Suprapubic skin (tissue), 4 donors: ENCODE measurements at regions not wholly inside any gene's neighbourhood (a gene's known extent, or its start where the extent isn't known, plus 50 kb on each side); places are given as distances from the start of the nearest gene placed in this dataset.

ENCODE experiments used
- DNase-seq, 2 donors: peaks; one replicate each; pipeline ENCODE4 v3.0.0-alpha.2; 2019; ENCODE audit warnings: low spot score in 2 of 2
- H3K27ac ChIP-seq: fragments of 200-600 bp; sonication (generic); one replicate; pipeline ENCODE4 v1.5.1; 2019
- H3K27me3 ChIP-seq: fragments of 200-600 bp; sonication (generic); one replicate; pipeline ENCODE4 v1.5.1; 2019
- H3K36me3 ChIP-seq: fragments of 200-600 bp; sonication (generic); one replicate; pipeline ENCODE4 v1.5.1; 2019
- H3K4me1 ChIP-seq: fragments of 200-600 bp; sonication (generic); one replicate; pipeline ENCODE4 v1.5.1; 2019
- H3K4me3 ChIP-seq: fragments of 200-600 bp; sonication (generic); one replicate; pipeline ENCODE4 v1.5.1; 2019; ENCODE audit warnings: mild to moderate bottlenecking
- H3K9me3 ChIP-seq: fragments of 200-600 bp; sonication (generic); one replicate; pipeline ENCODE4 v1.5.1; 2019
- EP300 ChIP-seq: sonication (generic); formaldehyde crosslinking; IDR thresholded peaks from one replicate; pipeline ENCODE4 v1.6.1; 2017; ENCODE audit warnings: antibody characterized with exemption
- POLR2A ChIP-seq, 2 donors: fragments of 450-650 bp; IDR thresholded peaks; one replicate each; pipeline ENCODE4 v1.6.1; 2017; ENCODE audit warnings: antibody characterized with exemption in 2 of 2, mild to moderate bottlenecking in 2 of 2, moderate library complexity in 2 of 2
- POLR2AphosphoS5 ChIP-seq, 3 donors: sonication (generic); formaldehyde crosslinking; IDR thresholded peaks; one replicate each; pipeline ENCODE4 v1.6.1; 2017; ENCODE audit warnings: antibody characterized with exemption in 3 of 3
- WGBS: methylation state at CpG from one replicate; pipeline ENCODE4 v1.1.5; 2018; 5-methylcytosine and 5-hydroxymethylcytosine counted together
- TF ChIP-seq, protein P1 (sequence below), 2 donors: fragments of 200-600 bp in 1 of 2; fragments of 450-650 bp in 1 of 2; sonication (generic) in 1 of 2; IDR thresholded peaks; one replicate each; pipeline ENCODE4 v1.5.1; 2016 to 2019; ENCODE audit warnings: antibody characterized with exemption in 2 of 2, mild to moderate bottlenecking in 1 of 2, moderate library complexity in 1 of 2

DNA sequence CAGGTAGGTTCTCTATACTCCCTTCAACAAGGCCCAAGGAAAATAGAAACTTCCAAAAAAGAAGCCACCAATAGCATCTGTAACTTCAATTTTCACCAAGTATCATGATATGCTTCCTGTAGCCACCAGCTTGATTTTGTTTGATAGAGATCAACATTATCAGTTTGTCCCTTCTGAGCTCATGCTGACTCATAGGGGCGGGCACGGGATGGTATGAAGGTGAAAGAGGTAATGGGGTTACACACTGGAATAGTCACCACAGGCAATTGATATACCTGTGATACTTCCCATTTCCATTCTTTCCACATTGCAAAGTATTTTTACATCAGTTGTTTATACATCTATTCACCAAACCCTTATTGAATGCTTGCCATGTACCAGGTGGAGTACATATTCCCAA lies 134.1 kb downstream of the KCNA5 start:
- no peaks in the 10 kb centered on the region for H3K36me3 ChIP-seq
- H3K27me3 ChIP-seq: peaks cover 6% of the 10 kb centered on the region
- TF ChIP-seq POLR2AphosphoS5 (IDR thresholded peaks at IDR 0.05): no peak
- TF ChIP-seq POLR2A (IDR thresholded peaks at IDR 0.05): no peak
- TF ChIP-seq, protein P1, sequence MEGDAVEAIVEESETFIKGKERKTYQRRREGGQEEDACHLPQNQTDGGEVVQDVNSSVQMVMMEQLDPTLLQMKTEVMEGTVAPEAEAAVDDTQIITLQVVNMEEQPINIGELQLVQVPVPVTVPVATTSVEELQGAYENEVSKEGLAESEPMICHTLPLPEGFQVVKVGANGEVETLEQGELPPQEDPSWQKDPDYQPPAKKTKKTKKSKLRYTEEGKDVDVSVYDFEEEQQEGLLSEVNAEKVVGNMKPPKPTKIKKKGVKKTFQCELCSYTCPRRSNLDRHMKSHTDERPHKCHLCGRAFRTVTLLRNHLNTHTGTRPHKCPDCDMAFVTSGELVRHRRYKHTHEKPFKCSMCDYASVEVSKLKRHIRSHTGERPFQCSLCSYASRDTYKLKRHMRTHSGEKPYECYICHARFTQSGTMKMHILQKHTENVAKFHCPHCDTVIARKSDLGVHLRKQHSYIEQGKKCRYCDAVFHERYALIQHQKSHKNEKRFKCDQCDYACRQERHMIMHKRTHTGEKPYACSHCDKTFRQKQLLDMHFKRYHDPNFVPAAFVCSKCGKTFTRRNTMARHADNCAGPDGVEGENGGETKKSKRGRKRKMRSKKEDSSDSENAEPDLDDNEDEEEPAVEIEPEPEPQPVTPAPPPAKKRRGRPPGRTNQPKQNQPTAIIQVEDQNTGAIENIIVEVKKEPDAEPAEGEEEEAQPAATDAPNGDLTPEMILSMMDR (IDR thresholded peaks at IDR 0.05): no peak
- TF ChIP-seq EP300: no peak
- no peaks in the 10 kb centered on the region for H3K4me1 ChIP-seq
- DNase-seq: no peak
- H3K27ac ChIP-seq: no peak overlapping the region
- H3K4me3 ChIP-seq: no peak overlapping the region
- no peaks in the 10 kb centered on the region for H3K9me3 ChIP-seq
- 64% methylated on average over 2 of the region's 2 CpGs for WGBS

DNA sequence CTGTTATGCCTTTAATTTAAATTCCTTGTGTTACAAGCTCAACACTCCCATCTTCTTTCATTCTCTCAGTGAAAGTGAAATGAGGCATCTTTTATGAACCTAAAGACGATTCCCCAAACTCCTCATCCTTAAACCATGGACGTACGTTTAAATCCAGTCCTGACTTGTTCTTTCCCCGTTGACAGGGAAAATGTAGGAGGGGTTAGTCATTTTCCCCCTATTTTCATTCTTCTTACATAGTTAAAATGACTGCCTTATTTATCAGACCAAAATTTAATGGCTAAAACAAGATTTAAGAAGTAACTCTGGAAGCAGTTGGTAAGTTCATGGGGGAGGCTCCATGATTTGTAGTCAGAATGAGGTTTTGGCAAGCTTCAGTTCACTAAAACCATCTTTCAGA lies 134.9 kb downstream of the KCNA5 start:
- DNase-seq: no peak
- no peak overlapping the region for H3K4me3 ChIP-seq
- 63% methylated on average over 4 of the region's 4 CpGs for WGBS

GRCh38 chr12:5180496-5180895 lies 136.8 kb downstream of the KCNA5 start:
- Histone ChIP-seq H3K4me3 (no peak overlapping the region), H3K9me3 (no peaks in the 10 kb centered on the region), H3K36me3 (no peaks in the 10 kb centered on the region), H3K27me3 (peaks cover 2% of the 10 kb centered on the region), H3K27ac (no peak overlapping the region), H3K4me1 (no peaks in the 10 kb centered on the region)
- DNase-seq: no peak
- WGBS: 82% methylated on average over 5 of the region's 5 CpGs
- TF ChIP-seq EP300 (no peak), POLR2AphosphoS5 (IDR thresholded peaks at IDR 0.05) (no peak), POLR2A (IDR thresholded peaks at IDR 0.05) (no peak)
- TF ChIP-seq, protein P1 (IDR thresholded peaks at IDR 0.05): no peak

More for the DNA sequence above, 134.9 kb downstream of the KCNA5 start:
- Histone ChIP-seq H3K4me1 (no peaks in the 10 kb centered on the region), H3K36me3 (no peaks in the 10 kb centered on the region), H3K27ac (no peak overlapping the region), H3K9me3 (no peaks in the 10 kb centered on the region), H3K27me3 (peaks cover 2% of the 10 kb centered on the region)
- TF ChIP-seq, protein P1 (IDR thresholded peaks at IDR 0.05): no peak
- TF ChIP-seq EP300 (no peak), POLR2A (IDR thresholded peaks at IDR 0.05) (no peak), POLR2AphosphoS5 (IDR thresholded peaks at IDR 0.05) (no peak)

DNA sequence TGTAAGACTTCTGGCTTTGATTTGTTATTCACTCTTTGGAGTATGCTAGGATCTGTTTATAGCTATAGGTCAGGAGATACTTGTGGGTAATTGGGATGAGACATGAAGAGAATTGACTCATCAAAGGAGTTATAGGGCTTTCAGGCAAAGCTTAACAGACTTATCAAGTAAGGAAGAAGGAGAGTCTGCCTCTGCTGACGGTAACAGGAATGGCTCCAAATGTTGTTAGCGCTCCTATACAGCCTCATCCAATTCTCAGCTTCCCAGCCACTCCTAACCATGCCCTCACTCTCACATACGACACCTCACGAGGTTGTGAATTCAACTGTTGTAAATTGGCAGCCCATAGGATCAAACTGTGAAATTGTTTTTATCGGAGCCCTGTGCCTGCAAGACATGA lies 140.5 kb downstream of the KCNA5 start:
- Histone ChIP-seq H3K4me1 (no peaks in the 10 kb centered on the region), H3K36me3 (no peaks in the 10 kb centered on the region), H3K27me3 (no peaks in the 10 kb centered on the region), H3K27ac (no peak overlapping the region), H3K4me3 (no peak overlapping the region), H3K9me3 (no peaks in the 10 kb centered on the region)
- TF ChIP-seq EP300 (no peak), POLR2AphosphoS5 (IDR thresholded peaks at IDR 0.05) (no peak), POLR2A (IDR thresholded peaks at IDR 0.05) (no peak)
- TF ChIP-seq, protein P1 (IDR thresholded peaks at IDR 0.05): no peak
- no peak for DNase-seq
- WGBS: 83% methylated on average over 5 of the region's 5 CpGs

DNA sequence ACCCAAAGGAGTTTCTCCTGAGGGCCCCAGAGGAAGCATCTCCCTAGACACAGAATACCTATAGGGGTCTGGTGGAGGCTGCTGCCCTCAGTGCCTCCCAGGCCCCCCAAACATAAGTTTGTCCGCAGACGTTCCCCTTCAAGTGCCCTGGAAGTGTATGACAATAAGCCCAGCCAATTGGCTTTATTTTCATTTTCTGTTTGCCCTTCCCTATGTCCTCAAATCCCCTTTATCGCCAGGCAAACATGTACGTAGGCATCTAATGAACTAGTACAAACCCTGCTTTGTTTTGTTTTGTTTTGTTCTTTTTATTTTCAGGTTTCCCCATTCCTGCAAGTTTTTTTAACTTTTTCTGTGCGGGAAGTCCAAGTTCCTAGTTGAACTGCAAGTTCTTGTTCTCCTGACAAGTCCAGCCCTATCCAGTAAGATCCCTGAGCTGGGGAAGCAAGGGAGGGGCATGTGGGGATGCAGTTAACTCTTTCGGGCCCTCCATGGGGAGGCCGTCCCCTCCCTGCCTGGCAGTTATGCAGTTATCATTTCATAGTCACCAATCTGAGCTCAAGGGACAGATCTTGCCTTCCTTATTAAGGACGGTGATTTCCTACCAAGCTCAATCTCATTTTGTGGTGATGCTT lies 141.9 kb downstream of the KCNA5 start:
- H3K27me3 ChIP-seq: no peaks in the 10 kb centered on the region
- WGBS: 49% methylated on average over 8 of the region's 8 CpGs
- H3K4me3 ChIP-seq: peak overlapping the region; percentile 16
- H3K27ac ChIP-seq: no peak overlapping the region
- H3K4me1 ChIP-seq: no peaks in the 10 kb centered on the region
- no peak for DNase-seq
- H3K9me3 ChIP-seq: no peaks in the 10 kb centered on the region
- TF ChIP-seq, protein P1 (IDR thresholded peaks at IDR 0.05): no peak
- TF ChIP-seq POLR2A (IDR thresholded peaks at IDR 0.05): no peak
- TF ChIP-seq EP300: no peak
- no peak for TF ChIP-seq POLR2AphosphoS5 (IDR thresholded peaks at IDR 0.05)
- no peaks in the 10 kb centered on the region for H3K36me3 ChIP-seq
